ENCODE measurements at regions not wholly inside any gene's neighbourhood (a gene's known extent, or its start where the extent isn't known, plus 50 kb on each side); places are given as distances from the start of the nearest gene placed in this dataset.

GRCh38 chr11:91761406-91762025, 463.1 kb upstream of the FAT3 start:
- DNase-seq (ENCODE audit: low read depth, low spot score), result no peak

GRCh38 chr11:91756829-91757480, 467.7 kb upstream of the FAT3 start:
- DNase-seq (ENCODE audit: low read depth, low spot score), result no peak

- no peak for DNase-seq (ENCODE audit: low read depth, low spot score)
These were observed 468.5 kb upstream of the FAT3 start for GRCh38 chr11:91755951-91756707.

- DNase-seq (ENCODE audit: low read depth, low spot score), result no peak
These were observed 469.1 kb upstream of the FAT3 start for GRCh38 chr11:91755526-91755925.

- DNase-seq (ENCODE audit: low read depth, low spot score), result no peak
These were observed 475.4 kb upstream of the FAT3 start for GRCh38 chr11:91749251-91749650.

GRCh38 chr11:91742155-91742554, 482.5 kb upstream of the FAT3 start:
- DNase-seq (ENCODE audit: low read depth, low spot score), result no peak

- DNase-seq (ENCODE audit: low read depth, low spot score), result no peak
These were observed 493.6 kb upstream of the FAT3 start for GRCh38 chr11:91731051-91731450.

- DNase-seq (ENCODE audit: low read depth, low spot score), result no peak
These were observed 494.0 kb upstream of the FAT3 start for GRCh38 chr11:91730620-91731019.

GRCh38 chr11:91730057-91730456, 494.6 kb upstream of the FAT3 start:
- peak; percentile 52 for DNase-seq (ENCODE audit: low read depth, low spot score)

- no peak for DNase-seq (ENCODE audit: low read depth, low spot score)
These were observed 507.4 kb upstream of the FAT3 start for GRCh38 chr11:91717169-91717568.

GRCh38 chr11:91707652-91708482, 516.8 kb upstream of the FAT3 start:
- no peak for DNase-seq (ENCODE audit: low read depth, low spot score)

GRCh38 chr11:91703042-91703441, 521.6 kb upstream of the FAT3 start:
- no peak for DNase-seq (ENCODE audit: low read depth, low spot score)

- no peak for DNase-seq (ENCODE audit: low read depth, low spot score)
These were observed 523.8 kb upstream of the FAT3 start for GRCh38 chr11:91700854-91701253.

- no peak for DNase-seq (ENCODE audit: low read depth, low spot score)
These were observed 525.8 kb upstream of the FAT3 start for GRCh38 chr11:91698845-91699244.

GRCh38 chr11:91694331-91694730, 530.3 kb upstream of the FAT3 start:
- DNase-seq (ENCODE audit: low read depth, low spot score), result no peak

- DNase-seq (ENCODE audit: low read depth, low spot score), result no peak
These were observed 532.7 kb upstream of the FAT3 start for GRCh38 chr11:91691872-91692271.

GRCh38 chr11:91688672-91689071, 535.9 kb upstream of the FAT3 start:
- DNase-seq (ENCODE audit: low read depth, low spot score), result no peak

GRCh38 chr11:91686700-91687099, 537.9 kb upstream of the FAT3 start:
- DNase-seq (ENCODE audit: low read depth, low spot score), result peak; percentile 1

- no peak for DNase-seq (ENCODE audit: low read depth, low spot score)
These were observed 538.3 kb upstream of the FAT3 start for GRCh38 chr11:91686281-91686680.

- no peak for DNase-seq (ENCODE audit: low read depth, low spot score)
These were observed 550.9 kb upstream of the FAT3 start for GRCh38 chr11:91673705-91674104.

- DNase-seq (ENCODE audit: low read depth, low spot score), result peak; percentile 69
These were observed 560.1 kb upstream of the FAT3 start for GRCh38 chr11:91664521-91664920.

- no peak for DNase-seq (ENCODE audit: low read depth, low spot score)
These were observed 564.6 kb upstream of the FAT3 start for GRCh38 chr11:91660036-91660435.

Data from astrocyte of the hippocampus (primary cell).